Natural killer cell treated with Interleukin-12 subunit alpha and Interleukin-12 subunit beta and Interleukin-15 and Interleukin-18, amount 100 ng/mL, for 72 hours (primary cell): ENCODE measurements at regions not wholly inside any gene's neighbourhood (a gene's known extent, or its start where the extent isn't known, plus 50 kb on each side); places are given as distances from the start of the nearest gene placed in this dataset.

Experiments
- ATAC-seq, 2 donors: fragments of 150-1000 bp; cut with Tn5 transposase in 1 of 2; sonication (Bioruptor Pico), chemical (Tn5 transposase) in 1 of 2; 2 replicates each; pipeline ENCODE4 v1.10.0; 2021
- DNase-seq: peaks from one replicate; pipeline ENCODE4 v3.0.0; 2022; ENCODE audit warnings: low spot score
- H3K27ac Mint-ChIP-seq, 2 donors: 1 replicate in 1 of 2; 2 replicates in 1 of 2; pipeline ENCODE4 v1.8.0; 2022; ENCODE audit warnings: mixed read lengths in 2 of 2, mild to moderate bottlenecking in 1 of 2, moderate library complexity in 1 of 2
- H3K27me3 Mint-ChIP-seq, 2 donors: 1 replicate in 1 of 2; 2 replicates in 1 of 2; pipeline ENCODE4 v1.8.0; 2022; ENCODE audit warnings: mixed read lengths in 2 of 2
- H3K36me3 Mint-ChIP-seq: one replicate; pipeline ENCODE4 v1.8.0; 2022; ENCODE audit warnings: mixed read lengths
- H3K4me1 Mint-ChIP-seq, 2 donors: 1 replicate in 1 of 2; 2 replicates in 1 of 2; pipeline ENCODE4 v1.8.0; 2022; ENCODE audit warnings: low read depth in 2 of 2, mixed read lengths in 2 of 2, mild to moderate bottlenecking in 1 of 2
- H3K4me3 Mint-ChIP-seq: one replicate; pipeline ENCODE4 v1.8.0; 2022; ENCODE audit warnings: mixed read lengths
- H3K9me3 Mint-ChIP-seq: 2 replicates; pipeline ENCODE4 v1.8.0; 2022; ENCODE audit warnings: mixed read lengths

- H3K27ac Mint-ChIP-seq: no peak overlapping the region
- H3K27me3 Mint-ChIP-seq: peaks cover 0 to 5% of the 10 kb centered on the region in 2 donors
- H3K4me1 Mint-ChIP-seq: no peaks in the 10 kb centered on the region
- ATAC-seq: no peak
- no peaks in the 10 kb centered on the region for H3K36me3 Mint-ChIP-seq
- peaks cover 3% of the 10 kb centered on the region for H3K9me3 Mint-ChIP-seq
- no peak for DNase-seq
- H3K4me3 Mint-ChIP-seq: no peak overlapping the region
These were observed 108.1 kb downstream of the CCDC34 start for GRCh38 chr11:27254744-27255446.

GRCh38 chr11:27253224-27253623 lies 109.8 kb downstream of the CCDC34 start:
- no peak overlapping the region for H3K27ac Mint-ChIP-seq
- H3K4me1 Mint-ChIP-seq: no peaks in the 10 kb centered on the region
- DNase-seq (no peak), ATAC-seq (no peak)
- peaks cover 3% of the 10 kb centered on the region for H3K9me3 Mint-ChIP-seq
- peaks cover 0 to 5% of the 10 kb centered on the region in 2 donors for H3K27me3 Mint-ChIP-seq
- no peaks in the 10 kb centered on the region for H3K36me3 Mint-ChIP-seq
- H3K4me3 Mint-ChIP-seq: no peak overlapping the region

DNA sequence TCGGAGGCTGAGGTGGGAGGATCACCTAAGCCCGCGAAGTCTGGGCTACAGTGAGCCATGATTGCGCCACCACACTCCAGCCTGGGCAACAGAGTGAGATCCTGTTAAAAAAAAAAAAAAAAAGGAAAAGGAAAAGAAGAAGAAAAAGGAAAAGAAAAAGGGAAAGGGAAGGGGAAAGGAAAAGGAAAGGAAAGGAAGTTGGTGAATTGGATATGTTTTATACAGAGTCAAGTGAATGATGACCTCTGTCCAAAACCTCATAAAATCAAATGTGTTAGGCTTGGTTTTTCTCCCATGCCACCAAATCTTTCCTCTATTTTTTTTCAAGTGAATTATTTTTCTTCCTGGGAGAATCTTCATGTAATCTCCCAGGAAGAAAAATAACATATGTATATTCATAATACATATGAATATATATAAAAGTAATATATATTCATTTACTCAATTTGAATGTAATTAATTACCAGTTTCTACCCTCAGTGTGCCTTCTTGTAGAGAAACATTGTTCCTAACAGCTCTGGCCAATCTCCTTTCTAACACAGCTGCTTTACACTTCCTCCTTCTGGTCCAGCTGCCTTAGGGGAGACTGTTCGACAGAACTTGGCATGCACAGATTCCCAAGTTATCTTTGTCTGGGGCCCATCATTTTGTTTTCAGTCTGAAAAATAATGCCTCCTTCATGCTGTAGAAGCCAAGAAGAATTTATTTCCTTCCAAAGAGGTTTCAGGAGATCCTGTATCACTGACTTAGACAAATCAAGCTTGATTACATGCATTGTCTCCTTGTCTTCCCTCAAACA lies 111.9 kb downstream of the CCDC34 start:
- Mint-ChIP-seq H3K36me3 (no peaks in the 10 kb centered on the region), H3K4me3 (no peak overlapping the region), H3K9me3 (peaks cover 3% of the 10 kb centered on the region), H3K4me1 (no peaks in the 10 kb centered on the region), H3K27ac (no peak overlapping the region), H3K27me3 (peaks cover 0 to 5% of the 10 kb centered on the region in 2 donors)
- ATAC-seq (no peak), DNase-seq (no peak)

DNA sequence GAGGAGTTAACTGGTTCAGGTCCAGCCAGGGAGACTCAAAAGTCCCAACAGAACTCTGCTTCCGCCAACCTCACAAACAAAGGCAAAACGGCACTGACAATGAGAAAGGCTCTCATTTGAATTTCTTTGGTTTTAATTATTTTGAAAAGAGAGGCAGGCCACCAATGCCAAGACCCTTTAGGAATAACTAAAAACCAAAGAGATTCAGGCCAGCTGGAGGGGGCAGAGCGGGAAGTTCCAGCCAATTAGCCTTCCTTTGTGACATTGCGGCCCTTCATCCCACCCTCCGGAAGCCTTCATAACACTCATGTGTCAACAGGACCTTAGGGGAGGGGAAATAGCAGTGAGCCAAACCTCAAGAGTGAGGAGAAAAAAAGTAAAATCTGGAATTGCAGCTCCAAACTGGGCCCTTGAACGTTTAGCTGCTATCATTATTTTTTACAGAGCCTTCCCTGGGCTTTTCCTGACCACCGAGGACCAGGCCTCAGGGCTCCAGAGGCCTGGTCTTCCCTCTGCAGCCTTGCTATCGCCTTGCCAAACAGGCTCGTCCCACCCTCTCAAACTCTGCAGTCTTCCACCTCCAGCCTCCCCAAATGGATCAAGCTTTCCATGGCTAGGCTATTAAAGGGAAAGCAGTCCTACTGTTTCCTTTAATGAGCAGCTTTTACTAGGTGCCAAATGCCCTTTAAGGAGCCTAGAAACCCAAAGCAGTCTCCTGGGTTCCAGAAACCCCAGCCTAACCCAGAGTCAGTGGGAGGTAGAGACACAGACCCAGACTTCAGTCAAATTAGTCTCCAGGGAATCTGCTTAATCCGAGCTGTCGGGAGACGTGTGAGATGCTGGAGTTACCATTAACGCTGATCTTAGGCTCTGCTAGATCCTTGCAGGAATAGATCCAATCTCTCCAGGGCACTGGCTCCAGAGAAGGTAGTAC lies 114.2 kb downstream of the CCDC34 start:
- H3K9me3 Mint-ChIP-seq: peaks cover 3% of the 10 kb centered on the region
- DNase-seq: no peak
- H3K4me3 Mint-ChIP-seq: no peak overlapping the region
- H3K4me1 Mint-ChIP-seq: no peaks in the 10 kb centered on the region
- peaks cover 0 to 5% of the 10 kb centered on the region in 2 donors for H3K27me3 Mint-ChIP-seq
- no peak for ATAC-seq
- H3K27ac Mint-ChIP-seq: no peak overlapping the region
- H3K36me3 Mint-ChIP-seq: no peaks in the 10 kb centered on the region

DNA sequence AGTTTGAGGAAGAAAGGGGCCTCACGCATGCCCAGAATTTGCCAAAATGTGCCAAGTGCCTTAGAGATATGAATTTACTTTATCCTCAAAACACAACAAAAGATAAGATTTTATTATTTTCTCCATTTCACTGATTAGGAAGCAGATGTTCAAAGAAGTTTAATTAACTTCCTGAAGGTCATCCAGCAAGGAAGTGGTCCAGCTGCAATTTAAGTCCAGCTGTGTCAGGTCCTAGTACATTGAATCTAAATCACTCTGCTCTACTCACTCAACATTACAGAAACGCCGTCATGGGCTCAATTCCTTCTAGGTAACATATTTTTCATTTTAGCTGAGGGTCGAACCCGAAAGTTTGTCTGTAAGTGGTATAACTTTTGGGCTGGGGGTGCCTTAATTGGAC lies 115.4 kb downstream of the CCDC34 start:
- no peaks in the 10 kb centered on the region for H3K9me3 Mint-ChIP-seq
- H3K36me3 Mint-ChIP-seq: no peaks in the 10 kb centered on the region
- ATAC-seq (no peak), DNase-seq (no peak)
- no peak overlapping the region for H3K27ac Mint-ChIP-seq
- peaks cover 0 to 5% of the 10 kb centered on the region in 2 donors for H3K27me3 Mint-ChIP-seq
- H3K4me3 Mint-ChIP-seq: no peak overlapping the region
- no peaks in the 10 kb centered on the region for H3K4me1 Mint-ChIP-seq

- H3K27ac Mint-ChIP-seq: no peak overlapping the region
- ATAC-seq (no peak), DNase-seq (no peak)
- no peaks in the 10 kb centered on the region for H3K4me1 Mint-ChIP-seq
- H3K4me3 Mint-ChIP-seq: no peak overlapping the region
- H3K27me3 Mint-ChIP-seq: peaks cover 0 to 5% of the 10 kb centered on the region in 2 donors
- no peaks in the 10 kb centered on the region for H3K9me3 Mint-ChIP-seq
- no peaks in the 10 kb centered on the region for H3K36me3 Mint-ChIP-seq
These were observed 116.1 kb downstream of the CCDC34 start for GRCh38 chr11:27246925-27247324.

DNA sequence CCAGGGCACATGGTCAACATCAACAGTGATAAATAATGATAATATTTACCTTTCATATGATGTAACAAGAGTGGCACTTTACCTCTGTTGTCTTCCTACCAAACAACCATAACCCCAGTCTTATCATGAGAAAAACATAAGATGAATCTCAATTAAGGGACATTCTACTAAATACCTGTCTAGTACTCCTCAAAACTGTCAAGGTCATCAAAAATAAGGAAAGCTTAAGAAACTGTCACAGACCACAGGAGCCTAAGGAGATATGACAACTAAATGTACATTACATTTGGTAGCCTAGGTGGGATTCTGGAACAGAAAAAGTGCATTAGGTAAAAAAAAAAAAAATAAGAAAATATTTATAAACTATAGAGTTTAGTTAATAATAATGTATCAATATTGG lies 118.1 kb downstream of the CCDC34 start:
- no peak for ATAC-seq
- H3K36me3 Mint-ChIP-seq: no peaks in the 10 kb centered on the region

DNA sequence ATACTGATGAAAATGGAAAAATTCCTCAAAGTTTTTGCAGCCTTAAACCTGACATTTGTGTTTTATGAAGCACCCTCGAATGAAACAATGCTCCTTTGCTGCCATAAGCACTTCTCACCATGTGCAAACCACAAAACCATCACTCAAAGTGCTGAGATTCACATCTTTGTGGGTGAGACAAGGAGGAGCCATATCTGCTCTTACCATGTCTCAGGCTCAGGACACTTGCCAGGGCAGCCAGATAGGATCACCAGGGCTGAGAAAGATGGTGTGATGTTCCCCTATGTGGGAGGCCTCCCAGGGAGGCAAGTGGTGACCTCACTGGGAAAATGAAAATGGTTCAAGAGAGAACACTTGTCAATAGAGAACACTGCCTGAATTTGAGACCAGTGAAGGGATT lies 120.4 kb downstream of the CCDC34 start:
- H3K36me3 Mint-ChIP-seq: no peaks in the 10 kb centered on the region
- no peak for DNase-seq
- ATAC-seq: no peak
- no peak overlapping the region for H3K27ac Mint-ChIP-seq
- peaks cover 4% of the 10 kb centered on the region for H3K9me3 Mint-ChIP-seq
- H3K27me3 Mint-ChIP-seq: peaks cover 0 to 20% of the 10 kb centered on the region in 2 donors
- no peak overlapping the region for H3K4me3 Mint-ChIP-seq
- H3K4me1 Mint-ChIP-seq: no peaks in the 10 kb centered on the region

More for the DNA sequence above, 118.1 kb downstream of the CCDC34 start:
- no peak for DNase-seq
- H3K9me3 Mint-ChIP-seq: peaks cover 2% of the 10 kb centered on the region
- no peak overlapping the region for H3K27ac Mint-ChIP-seq
- peaks cover 0 to 8% of the 10 kb centered on the region in 2 donors for H3K27me3 Mint-ChIP-seq
- H3K4me3 Mint-ChIP-seq: no peak overlapping the region
- H3K4me1 Mint-ChIP-seq: no peaks in the 10 kb centered on the region

DNA sequence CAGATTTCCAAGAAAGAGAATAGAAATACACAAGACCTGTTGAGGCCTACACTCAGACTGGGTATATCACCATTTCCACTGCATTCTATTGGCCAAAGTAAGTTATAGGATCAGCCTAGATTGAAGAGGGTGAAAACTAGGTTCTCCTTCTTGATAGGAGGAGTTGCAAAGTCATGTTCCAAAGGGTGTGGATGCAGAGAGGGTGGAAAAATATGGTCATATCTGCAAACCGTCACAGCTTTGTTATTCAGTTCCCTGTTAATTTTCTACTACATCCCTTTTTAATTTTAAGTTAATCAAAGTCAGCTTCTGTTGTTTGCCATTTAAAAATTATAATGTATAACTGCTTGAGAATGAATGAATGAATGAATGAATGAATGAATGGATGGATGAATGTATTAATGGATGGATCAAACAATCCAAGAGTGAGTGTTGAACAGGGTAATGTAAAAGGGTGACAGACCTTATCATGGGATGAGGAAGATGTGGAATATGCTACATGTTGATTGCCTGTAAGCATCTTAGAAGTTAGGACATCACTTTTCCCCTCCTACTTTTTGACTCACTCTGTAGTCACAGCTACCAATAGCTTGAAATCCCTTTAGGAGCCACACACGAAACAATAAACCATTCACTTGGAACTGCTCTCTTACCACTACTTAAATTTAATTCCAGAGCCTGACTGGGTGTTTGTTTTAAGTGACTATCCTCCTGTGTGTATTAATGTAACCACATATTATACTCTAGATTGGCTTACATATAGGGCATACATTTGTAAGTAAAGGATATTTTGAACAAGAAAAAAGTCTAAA lies 121.5 kb downstream of the CCDC34 start:
- ATAC-seq (no peak), DNase-seq (no peak)
- Mint-ChIP-seq H3K4me1 (no peaks in the 10 kb centered on the region), H3K4me3 (no peak overlapping the region), H3K27me3 (peaks cover 0 to 20% of the 10 kb centered on the region in 2 donors), H3K36me3 (no peaks in the 10 kb centered on the region), H3K9me3 (peaks cover 4% of the 10 kb centered on the region), H3K27ac (no peak overlapping the region)

DNA sequence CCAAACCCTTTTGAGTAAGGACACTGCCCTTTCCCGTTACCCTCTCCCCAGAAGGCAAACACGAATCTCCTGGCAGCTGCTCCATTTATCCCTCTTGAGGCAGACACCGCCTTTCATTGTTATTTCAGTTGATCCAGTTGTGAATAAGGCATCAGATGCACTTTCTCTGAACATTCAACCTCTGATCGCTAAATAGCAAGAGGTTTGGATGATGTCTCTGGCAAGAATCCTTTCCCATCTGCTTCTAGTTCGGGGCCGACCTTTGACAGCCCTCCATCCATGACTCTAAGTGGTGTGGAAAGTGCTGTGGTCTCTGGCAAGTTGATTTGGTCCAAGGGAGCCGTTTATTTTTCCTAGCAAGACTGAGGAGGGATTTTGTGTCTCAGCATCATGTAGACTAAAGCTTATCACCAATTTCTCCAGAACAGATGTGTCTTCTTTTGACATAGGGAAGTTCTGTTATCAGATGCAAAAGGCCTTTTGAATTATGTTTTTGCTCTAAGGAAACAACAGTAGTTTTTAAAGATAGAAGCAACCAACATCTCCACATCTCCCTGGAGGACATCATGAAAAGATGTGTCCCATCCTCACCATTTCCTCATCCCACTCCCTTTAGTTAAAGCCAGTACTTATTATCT lies 123.6 kb downstream of the CCDC34 start:
- Mint-ChIP-seq H3K27ac (no peak overlapping the region), H3K9me3 (peaks cover 4% of the 10 kb centered on the region), H3K27me3 (peaks cover 0 to 20% of the 10 kb centered on the region in 2 donors), H3K36me3 (no peaks in the 10 kb centered on the region), H3K4me3 (no peak overlapping the region), H3K4me1 (no peaks in the 10 kb centered on the region)
- DNase-seq (no peak), ATAC-seq (no peak)

- DNase-seq: no peak
- H3K27ac Mint-ChIP-seq: no peak overlapping the region
- no peaks in the 10 kb centered on the region for H3K36me3 Mint-ChIP-seq
- ATAC-seq: no peak
- no peak overlapping the region for H3K4me3 Mint-ChIP-seq
- H3K9me3 Mint-ChIP-seq: peaks cover 4% of the 10 kb centered on the region
- H3K27me3 Mint-ChIP-seq: peaks cover 0 to 20% of the 10 kb centered on the region in 2 donors
- H3K4me1 Mint-ChIP-seq: no peaks in the 10 kb centered on the region
These were observed 124.2 kb downstream of the CCDC34 start for GRCh38 chr11:27238811-27239210.

GRCh38 chr11:27237643-27238042 lies 125.4 kb downstream of the CCDC34 start:
- no peak for ATAC-seq

DNA sequence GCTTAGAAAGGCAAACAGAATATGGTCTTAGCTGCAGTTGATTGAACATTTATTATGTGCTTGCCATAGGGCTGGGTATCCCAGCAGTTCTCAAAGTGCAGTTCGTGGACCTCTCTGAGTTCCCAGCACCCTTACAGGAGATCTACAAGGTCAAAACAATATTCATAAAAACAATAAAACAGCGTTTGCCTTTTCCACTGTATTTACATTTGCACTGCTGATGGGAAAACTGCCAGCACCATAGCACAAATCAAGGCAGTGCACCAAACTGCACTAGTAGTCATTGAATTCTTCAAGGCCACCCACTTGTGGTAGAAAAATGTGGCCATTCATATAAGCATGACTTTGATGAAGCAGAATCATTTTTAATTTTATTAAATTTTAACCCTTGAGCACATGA lies 128.1 kb downstream of the CCDC34 start:
- H3K27me3 Mint-ChIP-seq: peaks cover 0 to 18% of the 10 kb centered on the region in 2 donors
- no peak overlapping the region for H3K4me3 Mint-ChIP-seq
- ATAC-seq (no peak), DNase-seq (no peak)
- H3K27ac Mint-ChIP-seq: no peak overlapping the region
- H3K9me3 Mint-ChIP-seq: peaks cover 2% of the 10 kb centered on the region
- H3K4me1 Mint-ChIP-seq: no peaks in the 10 kb centered on the region
- H3K36me3 Mint-ChIP-seq: no peaks in the 10 kb centered on the region

More at GRCh38 chr11:27237643-27238042, 125.4 kb downstream of the CCDC34 start:
- Mint-ChIP-seq H3K9me3 (peaks cover 4% of the 10 kb centered on the region), H3K36me3 (no peaks in the 10 kb centered on the region), H3K27me3 (peaks cover 0 to 20% of the 10 kb centered on the region in 2 donors), H3K4me3 (no peak overlapping the region), H3K4me1 (no peaks in the 10 kb centered on the region), H3K27ac (no peak overlapping the region)
- no peak for DNase-seq
